HepG2 (cell line): ENCODE measurements at regions not wholly inside any gene's neighbourhood (a gene's known extent, or its start where the extent isn't known, plus 50 kb on each side); places are given as distances from the start of the nearest gene placed in this dataset.
A peak's percentile ranks its signal among the peaks of the same experiment; 100 is the strongest.

Experiments used
- KDM2A ChIP-seq: sonication (generic); formaldehyde crosslinking; IDR thresholded peaks from 2 replicates; pipeline ENCODE4 v1.4.0; 2020; ENCODE audit warnings: low read depth, missing genetic modification reagents, borderline replicate concordance
- MATR3 ChIP-seq: sonication (generic); formaldehyde crosslinking; IDR thresholded peaks from 2 replicates; pipeline ENCODE4 v1.4.0; 2020; ENCODE audit warnings: missing genetic modification reagents
- MAZ ChIP-seq, 2 experiments: sonication (generic) in 1 of 2; formaldehyde crosslinking in 1 of 2; IDR thresholded peaks; 2 replicates each; pipeline versions ENCODE4 v1.5.0 to v1.6.1; 2012 to 2020; ENCODE audit warnings: low read depth in 2 of 2, mild to moderate bottlenecking in 2 of 2, borderline replicate concordance in 1 of 2, improper control_type of control experiment in 1 of 2, low read length in 1 of 2, missing genetic modification reagents in 1 of 2, moderate library complexity in 1 of 2
- SAP130 ChIP-seq: IDR thresholded peaks from 2 replicates; pipeline ENCODE4 v1.6.1; 2016; ENCODE audit warnings: low read depth
- SMAD3 ChIP-seq: sonication (generic); formaldehyde crosslinking; IDR thresholded peaks from 2 replicates; pipeline ENCODE4 v1.4.0; 2020; ENCODE audit warnings: missing genetic modification reagents
- WIZ ChIP-seq: sonication (generic); formaldehyde crosslinking; IDR thresholded peaks from 2 replicates; pipeline ENCODE4 v1.5.1; 2020; ENCODE audit warnings: mild to moderate bottlenecking, missing genetic modification reagents
- ZBTB38 ChIP-seq: sonication (generic); formaldehyde crosslinking; IDR thresholded peaks from 2 replicates; pipeline ENCODE4 v1.5.1; 2020; ENCODE audit warnings: mild to moderate bottlenecking, missing genetic modification reagents
- ZFP37 ChIP-seq: sonication (generic); formaldehyde crosslinking; IDR thresholded peaks from 2 replicates; pipeline ENCODE4 v1.4.0; 2020; ENCODE audit warnings: missing genetic modification reagents, borderline replicate concordance
- ZNF101 ChIP-seq: sonication (generic); formaldehyde crosslinking; IDR thresholded peaks from 2 replicates; pipeline ENCODE4 v1.4.0; 2020; ENCODE audit warnings: mild to moderate bottlenecking, low read depth, missing genetic modification reagents, borderline replicate concordance
- ZNF431 ChIP-seq: sonication (generic); formaldehyde crosslinking; IDR thresholded peaks from 2 replicates; pipeline ENCODE4 v1.9.0; 2022; ENCODE audit warnings: missing genetic modification reagents, low read depth, mild to moderate bottlenecking, borderline replicate concordance
- ZNF564 ChIP-seq: sonication (generic); formaldehyde crosslinking; IDR thresholded peaks from 2 replicates; pipeline ENCODE4 v1.8.1; 2023; ENCODE audit warnings: mild to moderate bottlenecking, missing genetic modification reagents
- ZNF724P ChIP-seq: sonication (generic); formaldehyde crosslinking; IDR thresholded peaks from 2 replicates; pipeline ENCODE4 v1.8.0; 2022; ENCODE audit warnings: missing genetic modification reagents, borderline replicate concordance
- ZNF746 ChIP-seq: sonication (generic); formaldehyde crosslinking; IDR thresholded peaks from 2 replicates; pipeline ENCODE4 v1.8.0; 2022; ENCODE audit warnings: mild to moderate bottlenecking, missing genetic modification reagents
- ZSCAN25 ChIP-seq: sonication (generic); formaldehyde crosslinking; IDR thresholded peaks from 2 replicates; pipeline ENCODE4 v1.8.0; 2022; ENCODE audit warnings: mild to moderate bottlenecking, missing genetic modification reagents
- TF ChIP-seq, protein P1 (sequence below): sonication (generic); formaldehyde crosslinking; conservative IDR thresholded peaks from 2 replicates; pipeline ENCODE4 v1.8.0; 2022; ENCODE audit warnings: missing genetic modification reagents
- TF ChIP-seq, protein P2 (sequence below): fragments of 450-650 bp; IDR thresholded peaks from 2 replicates; pipeline ENCODE4 v1.6.1; 2017; ENCODE audit warnings: mild to moderate bottlenecking
- TF ChIP-seq, protein P3 (sequence below): sonication (generic); formaldehyde crosslinking; IDR thresholded peaks from 2 replicates; pipeline ENCODE4 v1.5.1; 2020; ENCODE audit warnings: missing genetic modification reagents, mild to moderate bottlenecking, borderline replicate concordance
- TF ChIP-seq, protein P4 (sequence below): IDR thresholded peaks from 2 replicates; pipeline ENCODE4 v1.6.1; 2016; ENCODE audit warnings: missing compliant biosample characterization, missing genetic modification reagents, borderline replicate concordance
- TF ChIP-seq, protein P5 (sequence below): sonication (generic); formaldehyde crosslinking; IDR thresholded peaks from 2 replicates; pipeline ENCODE4 v1.5.1; 2020; ENCODE audit warnings: missing genetic modification reagents, mild to moderate bottlenecking, borderline replicate concordance
- TF ChIP-seq, protein P6 (sequence below): sonication (generic); formaldehyde crosslinking; IDR thresholded peaks from 2 replicates; pipeline ENCODE4 v1.4.0; 2020; ENCODE audit warnings: missing genetic modification reagents

DNA sequence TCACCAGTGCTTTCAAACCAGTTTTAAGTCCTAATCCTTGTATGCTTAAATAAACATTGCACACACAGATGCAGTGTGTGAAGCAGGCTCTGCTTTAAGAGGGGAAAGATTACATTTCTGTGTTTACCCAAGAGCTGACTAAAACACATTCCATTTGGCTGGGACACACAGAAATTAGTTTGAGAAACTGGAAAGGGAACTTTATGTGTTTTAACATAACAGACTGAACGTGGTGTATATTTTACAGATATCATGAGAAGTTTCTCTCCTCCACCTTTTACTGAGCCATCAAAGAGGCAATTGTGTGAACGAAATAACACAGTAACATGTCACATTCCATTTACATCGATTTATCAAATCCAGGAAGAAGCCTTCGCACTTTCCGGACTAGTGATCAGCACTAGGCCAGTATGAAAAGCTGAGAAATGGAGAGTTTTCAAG is 121.8 kb downstream of the MAIP1 start (continued):
- no peak for TF ChIP-seq ZNF101 (CRISPR knock-in tag)
- TF ChIP-seq, protein P1, sequence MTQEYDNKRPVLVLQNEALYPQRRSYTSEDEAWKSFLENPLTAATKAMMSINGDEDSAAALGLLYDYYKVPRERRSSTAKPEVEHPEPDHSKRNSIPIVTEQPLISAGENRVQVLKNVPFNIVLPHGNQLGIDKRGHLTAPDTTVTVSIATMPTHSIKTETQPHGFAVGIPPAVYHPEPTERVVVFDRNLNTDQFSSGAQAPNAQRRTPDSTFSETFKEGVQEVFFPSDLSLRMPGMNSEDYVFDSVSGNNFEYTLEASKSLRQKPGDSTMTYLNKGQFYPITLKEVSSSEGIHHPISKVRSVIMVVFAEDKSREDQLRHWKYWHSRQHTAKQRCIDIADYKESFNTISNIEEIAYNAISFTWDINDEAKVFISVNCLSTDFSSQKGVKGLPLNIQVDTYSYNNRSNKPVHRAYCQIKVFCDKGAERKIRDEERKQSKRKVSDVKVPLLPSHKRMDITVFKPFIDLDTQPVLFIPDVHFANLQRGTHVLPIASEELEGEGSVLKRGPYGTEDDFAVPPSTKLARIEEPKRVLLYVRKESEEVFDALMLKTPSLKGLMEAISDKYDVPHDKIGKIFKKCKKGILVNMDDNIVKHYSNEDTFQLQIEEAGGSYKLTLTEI (CRISPR knock-in tag) = no peak
- no peak for TF ChIP-seq MAZ (IDR thresholded peaks at IDR 0.05; ENCODE audit: borderline replicate concordance, low read depth, low read length)
- TF ChIP-seq MAZ (CRISPR knock-in tag; IDR thresholded peaks at IDR 0.05; ENCODE audit: low read depth) = no peak
- TF ChIP-seq WIZ (CRISPR knock-in tag) = no peak
- no peak for TF ChIP-seq ZSCAN25 (CRISPR knock-in tag)
- TF ChIP-seq ZNF564 (CRISPR knock-in tag) = no peak
- TF ChIP-seq SMAD3 = 0 out of 2 replicates have a peak, but pooled peaks have one; percentile 56
- no peak for TF ChIP-seq ZBTB38
- no peak for TF ChIP-seq KDM2A (CRISPR knock-in tag)
- TF ChIP-seq, protein P2, sequence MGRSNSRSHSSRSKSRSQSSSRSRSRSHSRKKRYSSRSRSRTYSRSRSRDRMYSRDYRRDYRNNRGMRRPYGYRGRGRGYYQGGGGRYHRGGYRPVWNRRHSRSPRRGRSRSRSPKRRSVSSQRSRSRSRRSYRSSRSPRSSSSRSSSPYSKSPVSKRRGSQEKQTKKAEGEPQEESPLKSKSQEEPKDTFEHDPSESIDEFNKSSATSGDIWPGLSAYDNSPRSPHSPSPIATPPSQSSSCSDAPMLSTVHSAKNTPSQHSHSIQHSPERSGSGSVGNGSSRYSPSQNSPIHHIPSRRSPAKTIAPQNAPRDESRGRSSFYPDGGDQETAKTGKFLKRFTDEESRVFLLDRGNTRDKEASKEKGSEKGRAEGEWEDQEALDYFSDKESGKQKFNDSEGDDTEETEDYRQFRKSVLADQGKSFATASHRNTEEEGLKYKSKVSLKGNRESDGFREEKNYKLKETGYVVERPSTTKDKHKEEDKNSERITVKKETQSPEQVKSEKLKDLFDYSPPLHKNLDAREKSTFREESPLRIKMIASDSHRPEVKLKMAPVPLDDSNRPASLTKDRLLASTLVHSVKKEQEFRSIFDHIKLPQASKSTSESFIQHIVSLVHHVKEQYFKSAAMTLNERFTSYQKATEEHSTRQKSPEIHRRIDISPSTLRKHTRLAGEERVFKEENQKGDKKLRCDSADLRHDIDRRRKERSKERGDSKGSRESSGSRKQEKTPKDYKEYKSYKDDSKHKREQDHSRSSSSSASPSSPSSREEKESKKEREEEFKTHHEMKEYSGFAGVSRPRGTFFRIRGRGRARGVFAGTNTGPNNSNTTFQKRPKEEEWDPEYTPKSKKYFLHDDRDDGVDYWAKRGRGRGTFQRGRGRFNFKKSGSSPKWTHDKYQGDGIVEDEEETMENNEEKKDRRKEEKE = no peak
- TF ChIP-seq, protein P3, sequence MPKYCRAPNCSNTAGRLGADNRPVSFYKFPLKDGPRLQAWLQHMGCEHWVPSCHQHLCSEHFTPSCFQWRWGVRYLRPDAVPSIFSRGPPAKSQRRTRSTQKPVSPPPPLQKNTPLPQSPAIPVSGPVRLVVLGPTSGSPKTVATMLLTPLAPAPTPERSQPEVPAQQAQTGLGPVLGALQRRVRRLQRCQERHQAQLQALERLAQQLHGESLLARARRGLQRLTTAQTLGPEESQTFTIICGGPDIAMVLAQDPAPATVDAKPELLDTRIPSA (CRISPR knock-in tag) = no peak
- no peak for TF ChIP-seq ZNF724P (CRISPR knock-in tag)
- TF ChIP-seq, protein P4, sequence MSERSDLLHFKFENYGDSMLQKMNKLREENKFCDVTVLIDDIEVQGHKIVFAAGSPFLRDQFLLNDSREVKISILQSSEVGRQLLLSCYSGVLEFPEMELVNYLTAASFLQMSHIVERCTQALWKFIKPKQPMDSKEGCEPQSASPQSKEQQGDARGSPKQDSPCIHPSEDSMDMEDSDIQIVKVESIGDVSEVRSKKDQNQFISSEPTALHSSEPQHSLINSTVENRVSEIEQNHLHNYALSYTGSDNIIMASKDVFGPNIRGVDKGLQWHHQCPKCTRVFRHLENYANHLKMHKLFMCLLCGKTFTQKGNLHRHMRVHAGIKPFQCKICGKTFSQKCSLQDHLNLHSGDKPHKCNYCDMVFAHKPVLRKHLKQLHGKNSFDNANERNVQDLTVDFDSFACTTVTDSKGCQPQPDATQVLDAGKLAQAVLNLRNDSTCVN (CRISPR knock-in tag) = no peak
- no peak for TF ChIP-seq MATR3 (CRISPR knock-in tag)
- TF ChIP-seq SAP130 (CRISPR knock-in tag) = peak; percentile 70
- TF ChIP-seq, protein P5, sequence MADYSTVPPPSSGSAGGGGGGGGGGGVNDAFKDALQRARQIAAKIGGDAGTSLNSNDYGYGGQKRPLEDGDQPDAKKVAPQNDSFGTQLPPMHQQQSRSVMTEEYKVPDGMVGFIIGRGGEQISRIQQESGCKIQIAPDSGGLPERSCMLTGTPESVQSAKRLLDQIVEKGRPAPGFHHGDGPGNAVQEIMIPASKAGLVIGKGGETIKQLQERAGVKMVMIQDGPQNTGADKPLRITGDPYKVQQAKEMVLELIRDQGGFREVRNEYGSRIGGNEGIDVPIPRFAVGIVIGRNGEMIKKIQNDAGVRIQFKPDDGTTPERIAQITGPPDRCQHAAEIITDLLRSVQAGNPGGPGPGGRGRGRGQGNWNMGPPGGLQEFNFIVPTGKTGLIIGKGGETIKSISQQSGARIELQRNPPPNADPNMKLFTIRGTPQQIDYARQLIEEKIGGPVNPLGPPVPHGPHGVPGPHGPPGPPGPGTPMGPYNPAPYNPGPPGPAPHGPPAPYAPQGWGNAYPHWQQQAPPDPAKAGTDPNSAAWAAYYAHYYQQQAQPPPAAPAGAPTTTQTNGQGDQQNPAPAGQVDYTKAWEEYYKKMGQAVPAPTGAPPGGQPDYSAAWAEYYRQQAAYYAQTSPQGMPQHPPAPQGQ (CRISPR knock-in tag) = no peak
- no peak for TF ChIP-seq ZNF431 (CRISPR knock-in tag)
- no peak for TF ChIP-seq ZNF746 (CRISPR knock-in tag)
- no peak for TF ChIP-seq ZFP37 (CRISPR knock-in tag)
- TF ChIP-seq, protein P6, sequence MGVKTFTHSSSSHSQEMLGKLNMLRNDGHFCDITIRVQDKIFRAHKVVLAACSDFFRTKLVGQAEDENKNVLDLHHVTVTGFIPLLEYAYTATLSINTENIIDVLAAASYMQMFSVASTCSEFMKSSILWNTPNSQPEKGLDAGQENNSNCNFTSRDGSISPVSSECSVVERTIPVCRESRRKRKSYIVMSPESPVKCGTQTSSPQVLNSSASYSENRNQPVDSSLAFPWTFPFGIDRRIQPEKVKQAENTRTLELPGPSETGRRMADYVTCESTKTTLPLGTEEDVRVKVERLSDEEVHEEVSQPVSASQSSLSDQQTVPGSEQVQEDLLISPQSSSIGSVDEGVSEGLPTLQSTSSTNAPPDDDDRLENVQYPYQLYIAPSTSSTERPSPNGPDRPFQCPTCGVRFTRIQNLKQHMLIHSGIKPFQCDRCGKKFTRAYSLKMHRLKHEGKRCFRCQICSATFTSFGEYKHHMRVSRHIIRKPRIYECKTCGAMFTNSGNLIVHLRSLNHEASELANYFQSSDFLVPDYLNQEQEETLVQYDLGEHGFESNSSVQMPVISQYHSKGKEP (CRISPR knock-in tag) = no peak
